Activated B cell treated with CpG ODN at 0.5 μM for 24 hours (primary cell): ENCODE measurements at regions not wholly inside any gene's neighbourhood (a gene's known extent, or its start where the extent isn't known, plus 50 kb on each side); places are given as distances from the start of the nearest gene placed in this dataset.
"Not testable (repeated sequence)": the region's sequence is repeated elsewhere in the genome, so short reads cannot be mapped to it uniquely, and the experiment has no call there.

Experiments used
- ATAC-seq: fragments of 200-7000 bp; cut with Tn5 transposase; one replicate; pipeline ENCODE4 v1.10.0; 2021; ENCODE audit warnings: low read depth, mild to moderate bottlenecking, moderate library complexity
- CTCF ChIA-PET: fragments of 350-600 bp; sonication (Branson Sonifier 250); formaldehyde crosslinking; loops from one replicate; lab custom pipeline; 2021; ENCODE audit warnings: antibody characterized with exemption; lab: Charles Lee
- POLR2A ChIA-PET: fragments of 350-600 bp; sonication (Branson Sonifier 250); formaldehyde crosslinking; loops from one replicate; lab custom pipeline; 2021; ENCODE audit warnings: antibody characterized with exemption; lab: Charles Lee
- DNase-seq: peaks from one replicate; pipeline ENCODE4 v3.0.0; 2022
- H3K27ac Mint-ChIP-seq: one replicate; pipeline ENCODE4 v1.8.0; 2020; ENCODE audit warnings: mixed read lengths
- H3K27me3 Mint-ChIP-seq: one replicate; pipeline ENCODE4 v1.8.0; 2021; ENCODE audit warnings: mixed read lengths
- H3K36me3 Mint-ChIP-seq: one replicate; pipeline ENCODE4 v1.8.0; 2021; ENCODE audit warnings: low read depth, mixed read lengths
- H3K4me1 Mint-ChIP-seq: one replicate; pipeline ENCODE4 v1.8.0; 2021; ENCODE audit warnings: mixed read lengths
- H3K4me3 Mint-ChIP-seq: one replicate; pipeline ENCODE4 v1.8.0; 2020; ENCODE audit warnings: mild to moderate bottlenecking, mixed read lengths
- H3K9me3 Mint-ChIP-seq: one replicate; pipeline ENCODE4 v1.8.0; 2020; ENCODE audit warnings: mixed read lengths
- CTCF ChIP-seq: fragments of 200-600 bp; IDR thresholded peaks from one replicate; pipeline ENCODE4 v1.8.0; 2022; ENCODE audit warnings: antibody characterized with exemption, mild to moderate bottlenecking
- intact Hi-C: fragments of 100-400 bp; cut with micrococcal nuclease; formaldehyde crosslinking; loops from one replicate; pipeline ENCODE4 v1.15.1; 2024

DNA sequence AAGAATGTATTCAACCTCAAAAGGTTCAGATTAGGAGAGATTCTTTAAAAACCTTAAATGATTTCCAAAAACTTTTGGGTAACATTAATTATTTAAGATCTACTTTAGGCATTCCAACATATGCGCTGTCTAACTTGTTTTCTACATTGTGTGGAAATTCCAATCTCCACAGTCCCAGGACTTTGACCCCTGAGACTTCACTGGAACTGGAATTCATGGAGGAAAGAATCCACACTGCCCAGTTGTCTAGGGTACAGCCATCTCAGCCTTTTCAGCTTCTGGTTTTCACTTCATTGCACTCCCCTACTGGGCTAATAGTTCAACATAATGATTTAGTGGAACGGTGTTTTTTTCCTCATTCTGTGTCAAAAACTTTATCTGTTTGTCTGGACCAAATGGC is 161.5 kb downstream of the IER5 start:
- H3K36me3 Mint-ChIP-seq, result no peaks in the 10 kb centered on the region
- ChIA-PET POLR2A (no interaction called here), CTCF (no interaction called here)
- peaks cover 6% of the 10 kb centered on the region for H3K27me3 Mint-ChIP-seq
- no peaks in the 10 kb centered on the region for H3K4me1 Mint-ChIP-seq
- H3K27ac Mint-ChIP-seq, result no peak overlapping the region
- intact Hi-C loops, result no loop called here
- ATAC-seq, result no peak
- TF ChIP-seq CTCF, result no peak
- DNase-seq, result no peak
- no peak overlapping the region for H3K4me3 Mint-ChIP-seq
- peaks cover 30% of the 10 kb centered on the region for H3K9me3 Mint-ChIP-seq

DNA sequence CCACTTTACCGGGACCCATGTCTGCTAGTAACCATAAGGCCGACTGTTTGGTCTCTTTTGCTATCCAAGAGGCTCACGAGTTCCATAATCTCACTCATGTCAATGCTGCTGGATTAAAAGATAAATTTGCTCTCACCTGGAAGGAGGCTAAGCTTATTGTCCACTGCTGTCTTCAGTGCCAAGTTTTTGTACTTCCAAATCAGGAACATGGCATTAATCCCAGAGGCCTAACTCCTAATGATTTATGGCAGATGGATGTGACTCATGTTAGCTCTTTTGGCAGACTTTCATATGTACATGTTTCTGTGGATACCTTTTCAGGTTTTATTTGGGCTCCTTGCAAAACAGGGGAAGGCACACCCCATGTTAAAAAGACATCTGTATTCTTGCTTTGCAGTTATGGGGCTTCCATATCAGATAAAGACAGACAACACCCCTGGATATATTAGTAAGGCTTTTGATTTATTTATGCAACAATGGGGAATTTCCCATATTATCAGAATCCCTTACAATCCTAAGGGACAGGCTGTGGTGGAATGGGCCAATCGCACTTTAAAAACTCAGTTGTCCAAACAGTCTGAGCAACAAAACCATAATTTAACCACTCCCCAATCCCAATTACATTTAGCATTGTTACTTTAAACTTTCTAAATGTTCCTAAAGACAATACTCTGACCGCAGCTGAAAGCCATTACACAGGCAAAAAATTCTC is 162.7 kb downstream of the IER5 start:
- DNase-seq (no peak), ATAC-seq (no peak)
- Mint-ChIP-seq H3K36me3 (no peaks in the 10 kb centered on the region), H3K4me1 (no peaks in the 10 kb centered on the region), H3K27ac (no peak overlapping the region), H3K27me3 (peaks cover 6% of the 10 kb centered on the region), H3K4me3 (no peak overlapping the region), H3K9me3 (peaks cover 33% of the 10 kb centered on the region)
- intact Hi-C loops, result no loop called here
- POLR2A ChIA-PET, result no interaction called here
- CTCF ChIA-PET, result no interaction called here
- no peak for TF ChIP-seq CTCF

- DNase-seq, result no peak
- ATAC-seq, result no peak
- Mint-ChIP-seq H3K9me3 (peaks cover 29% of the 10 kb centered on the region), H3K4me3 (no peak overlapping the region), H3K4me1 (no peaks in the 10 kb centered on the region), H3K36me3 (no peaks in the 10 kb centered on the region), H3K27me3 (peaks cover 9% of the 10 kb centered on the region), H3K27ac (no peak overlapping the region)
- ChIA-PET POLR2A (no interaction called here), CTCF (no interaction called here)
- intact Hi-C loops, result no loop called here
- no peak for TF ChIP-seq CTCF
Measured at GRCh38 chr1:181251713-181252075, 163.2 kb downstream of the IER5 start.

DNA sequence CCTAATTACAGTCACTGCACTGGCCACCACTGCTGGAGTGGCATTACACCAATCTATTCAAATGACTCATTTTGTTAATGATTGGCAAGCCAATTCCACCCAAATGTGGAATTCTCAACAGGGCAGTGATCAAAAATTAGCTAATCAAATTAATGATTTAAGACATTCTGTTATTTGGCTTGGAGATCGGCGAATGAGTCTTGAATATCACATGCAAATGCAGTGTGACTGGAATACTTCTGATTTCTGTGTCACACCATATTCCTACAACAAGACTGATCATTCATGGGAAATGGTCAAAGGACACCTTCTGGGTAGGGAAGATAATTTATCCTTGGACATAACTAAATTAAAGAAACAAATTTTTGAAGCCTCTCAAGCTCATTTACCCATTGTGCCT is 165.1 kb downstream of the IER5 start:
- DNase-seq, CTCF ChIA-PET, H3K27ac Mint-ChIP-seq, ATAC-seq, POLR2A ChIA-PET, intact Hi-C loops, H3K4me3 Mint-ChIP-seq, H3K4me1 Mint-ChIP-seq, H3K36me3 Mint-ChIP-seq: not testable (repeated sequence)
- Mint-ChIP-seq H3K9me3 (peaks cover 17% of the 10 kb centered on the region), H3K27me3 (peaks cover 14% of the 10 kb centered on the region)

DNA sequence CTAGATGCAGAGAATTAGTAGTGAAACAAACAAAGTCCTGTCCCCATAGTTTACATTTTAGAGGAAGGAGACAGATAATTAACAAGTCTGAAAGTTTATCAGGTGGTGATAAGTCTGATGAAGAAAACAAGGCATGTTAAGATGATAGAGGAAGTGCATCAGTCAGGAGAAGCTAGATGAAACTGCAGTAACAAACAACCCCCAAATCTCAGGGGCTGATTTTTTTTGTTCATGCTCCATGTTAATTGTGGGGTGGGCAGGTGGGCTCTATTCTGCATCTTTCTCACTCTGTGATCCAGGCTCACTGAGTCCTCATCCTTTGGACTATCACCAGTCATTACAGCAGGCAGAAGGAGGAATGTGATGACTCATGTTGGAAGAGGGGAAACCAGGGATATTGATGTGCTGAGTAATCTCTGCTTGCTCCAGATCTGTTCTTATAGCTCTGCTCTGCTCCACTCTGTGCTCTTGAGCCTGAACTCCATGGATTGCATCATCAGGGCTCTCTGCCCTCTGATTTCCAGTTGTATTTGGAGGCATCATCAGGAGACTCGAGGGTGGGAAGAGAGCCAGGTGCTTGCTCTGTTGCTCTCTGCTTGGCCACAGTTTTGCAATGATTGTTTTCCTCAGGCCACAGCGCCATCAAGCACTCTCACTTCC is 166.9 kb downstream of the IER5 start:
- TF ChIP-seq CTCF, result no peak
- no peak for ATAC-seq
- H3K4me1 Mint-ChIP-seq, result no peaks in the 10 kb centered on the region
- H3K36me3 Mint-ChIP-seq, result no peaks in the 10 kb centered on the region
- intact Hi-C loops, result no loop called here
- no peak overlapping the region for H3K4me3 Mint-ChIP-seq
- CTCF ChIA-PET, result no interaction called here
- peaks cover 17% of the 10 kb centered on the region for H3K9me3 Mint-ChIP-seq
- POLR2A ChIA-PET, result no interaction called here
- DNase-seq, result no peak
- peaks cover 13% of the 10 kb centered on the region for H3K27me3 Mint-ChIP-seq
- no peak overlapping the region for H3K27ac Mint-ChIP-seq
